ENCODE measurements at regions not wholly inside any gene's neighbourhood (a gene's known extent, or its start where the extent isn't known, plus 50 kb on each side); places are given as distances from the start of the nearest gene placed in this dataset.
A peak's percentile ranks its signal among the peaks of the same experiment; 100 is the strongest.

DNA sequence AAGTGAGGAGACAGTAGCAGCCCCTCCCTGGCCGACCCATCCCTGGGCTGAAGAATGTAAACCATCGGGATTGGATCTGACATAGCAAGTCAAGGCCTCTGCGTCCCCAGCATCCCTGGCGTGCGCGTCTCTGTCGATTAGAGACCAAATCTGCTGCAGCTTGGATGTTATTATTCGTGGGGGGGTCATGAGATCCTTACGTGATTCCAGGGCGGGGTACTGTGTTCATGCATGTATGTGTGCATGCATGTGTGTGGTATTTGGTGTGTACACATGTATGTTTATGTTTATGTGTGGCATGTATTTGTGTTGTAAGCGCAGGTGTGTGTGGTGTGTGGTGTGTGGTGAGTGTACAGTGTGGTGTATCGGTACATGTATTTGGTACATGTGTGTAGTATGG lies 741.8 kb upstream of the SALL3 start:
- Histone ChIP-seq H3K36me3 (ENCODE audit: control insufficient read depth, insufficient read depth, low read length, severe bottlenecking) (no peaks in the 10 kb centered on the region), H3K4me1 (ENCODE audit: control insufficient read depth, insufficient read depth, low read length) (peaks cover 13% of the 10 kb centered on the region), H3K9me3 (ENCODE audit: control insufficient read depth, low read length) (no peaks in the 10 kb centered on the region), H3K27me3 (replicated peaks; ENCODE audit: control insufficient read depth, insufficient read depth, low read length) (peaks cover 4% of the 10 kb centered on the region), H3K9ac (ENCODE audit: low read length) (no peak overlapping the region), H3K4me3 (ENCODE audit: low read length) (no peak overlapping the region)
- no peak for DNase-seq (ENCODE audit: low read depth)

DNA sequence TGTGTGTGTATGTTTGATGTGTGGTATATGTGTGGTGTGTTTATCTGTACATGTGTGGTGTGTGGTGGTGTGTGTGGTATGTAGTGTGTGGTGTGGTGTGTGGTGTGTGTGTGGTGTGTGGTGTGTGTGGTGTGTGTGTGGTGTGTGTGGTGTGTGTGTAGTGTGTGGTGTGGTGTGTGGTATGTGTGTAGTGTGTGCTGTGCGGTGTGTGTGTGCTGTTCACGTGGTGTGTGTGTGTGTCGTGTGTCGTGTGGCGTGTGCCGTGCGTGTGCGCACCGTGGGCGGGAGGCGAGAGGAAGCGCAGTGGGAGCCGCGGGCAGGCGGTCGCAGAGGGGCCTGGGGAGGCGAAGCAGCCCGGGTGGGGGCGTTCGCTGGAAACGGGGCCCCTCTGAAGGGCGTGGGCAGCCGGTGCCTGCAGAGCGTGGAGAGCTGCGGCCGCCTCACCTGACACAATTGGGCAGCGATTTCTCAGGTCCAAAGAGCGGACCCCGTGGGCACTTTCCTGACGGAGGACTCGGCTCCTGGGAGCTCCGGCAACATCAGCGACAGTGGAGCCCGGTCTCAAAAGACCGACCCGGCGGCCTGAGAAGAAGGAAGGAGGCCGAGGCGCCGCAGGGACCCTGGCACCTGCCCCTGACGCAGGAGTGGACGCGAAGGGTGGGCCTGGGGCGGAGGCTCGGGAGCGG lies 741.1 kb upstream of the SALL3 start:
- Histone ChIP-seq H3K9ac (ENCODE audit: low read length) (no peak overlapping the region), H3K27me3 (replicated peaks; ENCODE audit: control insufficient read depth, insufficient read depth, low read length) (peaks cover 4% of the 10 kb centered on the region), H3K36me3 (ENCODE audit: control insufficient read depth, insufficient read depth, low read length, severe bottlenecking) (no peaks in the 10 kb centered on the region), H3K4me1 (ENCODE audit: control insufficient read depth, insufficient read depth, low read length) (peaks cover 19% of the 10 kb centered on the region), H3K9me3 (ENCODE audit: control insufficient read depth, low read length) (no peaks in the 10 kb centered on the region), H3K4me3 (ENCODE audit: low read length) (no peak overlapping the region)
- DNase-seq (ENCODE audit: low read depth), result no peak

DNA sequence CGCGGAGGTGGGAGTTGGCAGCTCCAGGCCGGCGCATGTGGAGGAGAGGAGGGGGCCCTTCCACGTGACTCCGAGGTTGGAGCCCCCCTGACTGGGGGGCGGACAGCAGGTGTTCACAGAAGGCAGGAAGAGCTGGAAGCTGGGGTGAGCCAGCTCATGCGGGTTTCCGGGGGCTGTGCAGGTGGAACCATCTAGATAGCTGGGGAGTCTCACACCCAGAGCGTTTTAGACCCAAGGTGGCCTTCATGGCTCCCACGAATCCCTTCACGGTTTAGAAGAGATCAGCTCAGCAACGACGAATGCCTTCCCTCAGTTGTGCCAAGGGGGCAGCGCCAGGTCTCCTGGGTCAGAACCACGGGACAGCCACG lies 740.5 kb upstream of the SALL3 start:
- H3K4me1 ChIP-seq (ENCODE audit: control insufficient read depth, insufficient read depth, low read length), result peaks cover 19% of the 10 kb centered on the region
- DNase-seq (ENCODE audit: low read depth), result no peak
- H3K36me3 ChIP-seq (ENCODE audit: control insufficient read depth, insufficient read depth, low read length, severe bottlenecking), result no peaks in the 10 kb centered on the region
- no peak overlapping the region for H3K9ac ChIP-seq (ENCODE audit: low read length)
- no peak overlapping the region for H3K4me3 ChIP-seq (ENCODE audit: low read length)
- peaks cover 4% of the 10 kb centered on the region for H3K27me3 ChIP-seq (replicated peaks; ENCODE audit: control insufficient read depth, insufficient read depth, low read length)
- H3K9me3 ChIP-seq (ENCODE audit: control insufficient read depth, low read length), result no peaks in the 10 kb centered on the region

DNA sequence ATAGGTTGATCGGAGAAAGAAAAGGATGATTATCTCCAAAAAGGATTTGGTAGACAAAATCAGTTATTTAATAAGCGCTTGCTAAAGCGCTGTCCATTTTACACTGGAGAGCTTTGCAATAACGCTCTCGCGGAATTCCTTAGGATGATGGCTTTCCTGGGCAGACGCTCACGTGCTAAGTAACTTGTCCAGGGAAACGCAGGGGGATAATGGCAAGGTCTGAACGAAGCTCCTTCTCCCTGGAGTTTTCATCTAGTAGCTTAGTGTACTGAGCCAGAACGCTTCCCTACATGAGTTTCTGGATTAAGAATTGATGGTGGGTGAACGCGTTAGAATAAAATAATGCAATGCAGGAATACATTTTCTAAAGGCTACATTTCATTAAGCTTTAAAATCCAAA lies 739.5 kb upstream of the SALL3 start:
- Histone ChIP-seq H3K9ac (ENCODE audit: low read length) (no peak overlapping the region), H3K36me3 (ENCODE audit: control insufficient read depth, insufficient read depth, low read length, severe bottlenecking) (no peaks in the 10 kb centered on the region), H3K4me1 (ENCODE audit: control insufficient read depth, insufficient read depth, low read length) (peaks cover 19% of the 10 kb centered on the region), H3K9me3 (ENCODE audit: control insufficient read depth, low read length) (no peaks in the 10 kb centered on the region), H3K4me3 (ENCODE audit: low read length) (no peak overlapping the region), H3K27me3 (replicated peaks; ENCODE audit: control insufficient read depth, insufficient read depth, low read length) (peaks cover 4% of the 10 kb centered on the region)
- no peak for DNase-seq (ENCODE audit: low read depth)

DNA sequence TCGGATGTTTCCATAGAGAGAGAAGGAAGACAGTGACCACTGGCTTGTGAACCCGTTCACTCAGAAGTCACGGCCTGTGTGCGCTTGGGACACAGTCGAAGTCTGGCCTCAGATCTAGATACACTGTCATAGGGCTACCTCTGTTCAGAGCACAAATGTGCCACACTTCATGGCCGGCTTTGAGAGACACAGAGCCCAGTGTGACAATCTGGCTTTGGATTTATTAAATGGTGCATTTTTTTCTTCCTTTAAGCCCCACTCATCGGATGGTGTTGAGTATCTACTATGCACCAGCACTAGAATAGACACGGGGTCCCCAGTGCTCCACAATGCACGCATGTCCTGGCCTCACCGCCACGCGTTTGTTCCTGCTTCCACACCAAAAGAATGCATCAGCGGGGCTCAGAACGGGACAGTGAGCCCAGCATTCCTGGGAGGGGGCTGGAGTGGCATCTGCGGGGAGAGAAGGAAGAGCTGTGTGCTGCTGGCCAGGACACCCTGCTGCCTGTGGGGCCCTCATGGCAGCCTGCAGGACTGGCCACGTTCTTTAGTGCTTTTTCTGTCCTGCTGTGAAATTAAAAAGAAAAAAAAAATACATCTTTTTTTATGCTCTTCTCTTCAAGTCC lies 738.9 kb upstream of the SALL3 start:
- Histone ChIP-seq H3K27me3 (replicated peaks; ENCODE audit: control insufficient read depth, insufficient read depth, low read length) (peaks cover 4% of the 10 kb centered on the region), H3K9me3 (ENCODE audit: control insufficient read depth, low read length) (no peaks in the 10 kb centered on the region), H3K9ac (ENCODE audit: low read length) (no peak overlapping the region), H3K4me3 (ENCODE audit: low read length) (no peak overlapping the region), H3K36me3 (ENCODE audit: control insufficient read depth, insufficient read depth, low read length, severe bottlenecking) (no peaks in the 10 kb centered on the region), H3K4me1 (ENCODE audit: control insufficient read depth, insufficient read depth, low read length) (peaks cover 19% of the 10 kb centered on the region)
- DNase-seq (ENCODE audit: low read depth), result no peak

DNA sequence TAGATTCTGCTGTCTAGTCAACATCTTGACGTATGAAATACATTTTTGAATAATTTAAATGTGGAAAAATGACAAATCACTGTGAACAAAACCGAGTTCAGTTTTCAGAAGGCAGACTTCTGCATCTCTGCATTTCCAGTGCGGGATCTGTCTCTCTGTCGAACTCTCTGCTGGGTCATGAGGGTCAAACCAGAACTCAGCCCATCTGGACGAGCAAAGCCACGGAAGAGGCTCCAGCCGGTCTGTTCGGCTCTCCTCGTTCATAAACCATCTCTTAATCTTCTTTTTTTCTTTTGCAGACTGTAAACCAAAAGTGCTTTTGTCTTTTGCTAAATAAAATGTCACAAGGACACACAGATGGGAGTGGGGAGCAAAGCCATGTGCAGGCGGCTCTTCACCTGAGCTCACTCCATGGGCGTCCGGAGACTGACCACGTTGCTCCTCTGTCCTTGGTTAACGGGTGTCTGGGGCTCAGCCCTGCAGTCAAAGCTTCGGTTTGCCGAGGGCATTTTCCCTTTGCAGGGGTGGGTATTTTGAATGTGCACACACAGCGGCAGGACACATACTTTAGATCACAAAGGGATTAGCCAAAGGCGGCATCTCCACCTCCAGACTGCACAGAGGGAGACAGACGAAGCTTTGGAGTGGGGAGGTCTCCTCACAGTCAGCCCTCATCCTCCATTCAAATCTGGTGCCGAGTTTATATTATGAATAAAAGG lies 737.9 kb upstream of the SALL3 start:
- H3K36me3 ChIP-seq (ENCODE audit: control insufficient read depth, insufficient read depth, low read length, severe bottlenecking), result no peaks in the 10 kb centered on the region
- no peaks in the 10 kb centered on the region for H3K9me3 ChIP-seq (ENCODE audit: control insufficient read depth, low read length)
- peaks cover 4% of the 10 kb centered on the region for H3K27me3 ChIP-seq (replicated peaks; ENCODE audit: control insufficient read depth, insufficient read depth, low read length)
- peak overlapping the region; percentile 65 for H3K4me3 ChIP-seq (ENCODE audit: low read length)
- DNase-seq (ENCODE audit: low read depth), result no peak
- no peak overlapping the region for H3K9ac ChIP-seq (ENCODE audit: low read length)
- peaks cover 19% of the 10 kb centered on the region for H3K4me1 ChIP-seq (ENCODE audit: control insufficient read depth, insufficient read depth, low read length)

DNA sequence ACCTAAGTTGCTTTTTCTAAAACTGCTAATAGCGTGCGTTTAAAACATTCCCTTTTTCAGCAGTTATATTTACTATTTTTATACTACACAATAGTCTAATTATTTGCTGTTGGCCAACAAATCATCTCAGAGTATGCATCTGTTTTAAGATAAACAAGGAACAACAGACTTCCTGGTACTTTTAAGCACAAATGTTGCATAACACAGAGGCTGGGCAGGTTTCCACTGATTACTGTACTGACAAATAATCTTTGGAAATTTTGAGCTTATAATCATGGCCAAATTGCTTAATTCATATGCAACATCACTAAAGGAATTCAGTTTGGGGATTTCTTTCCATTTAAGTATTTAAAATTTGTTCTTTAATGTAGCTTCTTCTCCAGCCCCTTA lies 737.4 kb upstream of the SALL3 start:
- Histone ChIP-seq H3K4me3 (ENCODE audit: low read length) (peak overlapping the region; percentile 65), H3K4me1 (ENCODE audit: control insufficient read depth, insufficient read depth, low read length) (peaks cover 19% of the 10 kb centered on the region), H3K9ac (ENCODE audit: low read length) (no peak overlapping the region), H3K36me3 (ENCODE audit: control insufficient read depth, insufficient read depth, low read length, severe bottlenecking) (no peaks in the 10 kb centered on the region), H3K27me3 (replicated peaks; ENCODE audit: control insufficient read depth, insufficient read depth, low read length) (peaks cover 4% of the 10 kb centered on the region), H3K9me3 (ENCODE audit: control insufficient read depth, low read length) (no peaks in the 10 kb centered on the region)
- DNase-seq (ENCODE audit: low read depth), result peak; percentile 36

DNA sequence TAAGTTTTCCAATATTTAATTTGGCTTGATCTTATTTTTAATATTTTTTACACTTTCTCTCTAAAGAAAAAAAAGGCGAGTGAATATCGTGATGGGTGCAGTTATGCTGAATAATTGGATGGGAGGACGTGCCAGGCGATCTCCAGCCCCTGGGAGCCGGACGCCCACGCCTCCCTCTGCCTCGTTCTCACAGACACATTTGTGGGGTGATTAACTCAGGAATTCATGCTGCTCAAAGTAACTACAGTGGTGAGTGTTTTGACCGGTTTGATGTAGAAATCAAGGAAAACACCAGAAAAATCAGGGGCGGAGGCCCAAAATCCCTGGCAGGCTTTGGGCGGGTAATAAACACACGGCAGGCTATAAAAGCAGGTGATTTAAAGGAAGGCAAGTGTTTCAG lies 736.8 kb upstream of the SALL3 start:
- Histone ChIP-seq H3K9me3 (ENCODE audit: control insufficient read depth, low read length) (no peaks in the 10 kb centered on the region), H3K36me3 (ENCODE audit: control insufficient read depth, insufficient read depth, low read length, severe bottlenecking) (no peaks in the 10 kb centered on the region)

DNA sequence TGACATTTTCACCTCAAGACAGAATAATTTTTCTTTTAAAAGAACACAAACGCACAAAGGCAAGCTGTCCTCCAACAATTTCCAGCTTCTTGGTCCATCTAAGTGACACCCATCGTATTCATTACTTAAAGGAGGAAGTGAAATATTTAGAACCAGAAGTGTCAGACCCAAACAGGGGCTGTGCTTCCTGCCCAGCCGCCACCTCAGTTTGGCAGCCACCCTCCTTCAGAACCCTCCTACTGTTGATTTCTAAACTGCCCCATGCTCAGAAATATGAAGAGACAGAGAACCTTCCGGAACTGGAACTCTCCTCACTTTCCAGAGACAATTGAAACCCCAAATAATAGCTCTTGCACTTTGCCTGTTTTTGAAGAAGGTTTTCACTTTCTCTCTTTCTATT lies 734.8 kb upstream of the SALL3 start:
- no peak overlapping the region for H3K9ac ChIP-seq (ENCODE audit: low read length)
- H3K9me3 ChIP-seq (ENCODE audit: control insufficient read depth, low read length), result no peaks in the 10 kb centered on the region
- peaks cover 12% of the 10 kb centered on the region for H3K27me3 ChIP-seq (replicated peaks; ENCODE audit: control insufficient read depth, insufficient read depth, low read length)
- no peak for DNase-seq (ENCODE audit: low read depth)
- H3K36me3 ChIP-seq (ENCODE audit: control insufficient read depth, insufficient read depth, low read length, severe bottlenecking), result no peaks in the 10 kb centered on the region
- H3K4me1 ChIP-seq (ENCODE audit: control insufficient read depth, insufficient read depth, low read length), result peaks cover 19% of the 10 kb centered on the region
- H3K4me3 ChIP-seq (ENCODE audit: low read length), result no peak overlapping the region

More for the DNA sequence above, 736.8 kb upstream of the SALL3 start:
- peak overlapping the region; percentile 65 for H3K4me3 ChIP-seq (ENCODE audit: low read length)
- DNase-seq (ENCODE audit: low read depth), result no peak
- H3K4me1 ChIP-seq (ENCODE audit: control insufficient read depth, insufficient read depth, low read length), result peaks cover 19% of the 10 kb centered on the region
- H3K27me3 ChIP-seq (replicated peaks; ENCODE audit: control insufficient read depth, insufficient read depth, low read length), result peaks cover 7% of the 10 kb centered on the region
- H3K9ac ChIP-seq (ENCODE audit: low read length), result no peak overlapping the region

DNA sequence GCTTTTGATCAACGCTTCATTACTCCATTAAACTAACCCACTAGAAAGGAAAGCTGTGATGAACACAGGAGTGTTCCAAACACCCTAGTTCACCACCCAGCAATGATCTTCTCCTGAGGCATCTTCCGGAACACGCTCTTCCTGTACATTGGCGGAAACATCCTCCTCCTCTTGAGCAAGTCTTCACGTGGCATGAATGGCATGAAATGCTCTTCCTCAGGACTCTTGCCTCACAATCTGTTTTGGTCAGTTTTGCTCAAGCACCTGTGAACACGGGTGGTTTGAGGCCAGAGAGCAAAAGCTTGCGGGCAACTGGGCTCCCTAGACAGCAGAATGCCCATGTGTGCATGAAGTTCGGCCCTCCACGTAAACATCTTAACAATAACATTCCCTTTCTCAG lies 734.2 kb upstream of the SALL3 start:
- no peaks in the 10 kb centered on the region for H3K9me3 ChIP-seq (ENCODE audit: control insufficient read depth, low read length)

DNA sequence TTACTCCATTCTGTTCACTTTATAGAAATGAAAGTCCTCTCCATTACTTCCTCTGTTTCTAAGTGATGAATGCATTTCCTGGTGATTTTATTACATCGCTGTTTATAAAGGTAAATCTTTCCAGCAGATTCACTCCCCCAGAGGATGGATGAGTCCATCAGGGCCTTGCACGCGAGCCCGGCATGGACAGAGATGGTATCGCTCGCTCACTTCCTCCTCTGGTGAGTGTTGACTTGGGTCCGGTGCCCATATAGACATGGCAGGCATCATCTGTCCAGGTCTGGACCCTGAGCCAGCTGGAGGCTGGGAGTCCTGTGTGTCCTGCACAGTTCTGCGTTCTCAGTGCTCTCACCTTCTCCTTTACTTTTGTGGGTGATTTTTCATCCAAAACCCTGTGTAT lies 733.6 kb upstream of the SALL3 start:
- DNase-seq (ENCODE audit: low read depth), result no peak
- Histone ChIP-seq H3K9ac (ENCODE audit: low read length) (no peak overlapping the region), H3K27me3 (replicated peaks; ENCODE audit: control insufficient read depth, insufficient read depth, low read length) (peaks cover 8% of the 10 kb centered on the region), H3K36me3 (ENCODE audit: control insufficient read depth, insufficient read depth, low read length, severe bottlenecking) (no peaks in the 10 kb centered on the region), H3K4me3 (ENCODE audit: low read length) (no peak overlapping the region), H3K4me1 (ENCODE audit: control insufficient read depth, insufficient read depth, low read length) (peaks cover 19% of the 10 kb centered on the region), H3K9me3 (ENCODE audit: control insufficient read depth, low read length) (no peaks in the 10 kb centered on the region)

More for the DNA sequence above, 734.2 kb upstream of the SALL3 start:
- Histone ChIP-seq H3K36me3 (ENCODE audit: control insufficient read depth, insufficient read depth, low read length, severe bottlenecking) (no peaks in the 10 kb centered on the region), H3K4me1 (ENCODE audit: control insufficient read depth, insufficient read depth, low read length) (peaks cover 19% of the 10 kb centered on the region), H3K27me3 (replicated peaks; ENCODE audit: control insufficient read depth, insufficient read depth, low read length) (peaks cover 12% of the 10 kb centered on the region), H3K9ac (ENCODE audit: low read length) (no peak overlapping the region), H3K4me3 (ENCODE audit: low read length) (no peak overlapping the region)
- DNase-seq (ENCODE audit: low read depth), result no peak
